ENCODE measurements at regions not wholly inside any gene's neighbourhood (a gene's known extent, or its start where the extent isn't known, plus 50 kb on each side); places are given as distances from the start of the nearest gene placed in this dataset.

DNA sequence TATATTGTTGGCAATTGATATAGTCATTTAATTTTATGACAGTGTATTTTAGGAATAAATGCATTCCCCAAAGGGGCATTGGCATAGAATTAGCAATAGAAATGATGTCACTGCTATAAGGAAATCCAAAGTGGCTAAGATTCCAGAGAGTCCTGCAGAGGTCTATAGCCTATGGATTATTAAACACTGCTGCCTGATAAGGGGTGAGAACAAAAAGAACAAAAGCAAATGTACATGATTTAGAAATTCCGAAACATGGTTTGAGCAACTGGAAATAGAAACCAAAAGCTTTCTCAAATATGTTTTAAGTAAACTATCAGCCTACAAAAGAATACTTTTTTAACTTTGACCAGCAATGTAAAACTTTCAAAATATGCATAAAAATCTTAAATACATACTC, 280.1 kb upstream of the RASGRP1 start:
- CTCF ChIA-PET (ENCODE audit: partially characterized antibody): interaction anchor here (1.1 to 2.7 kb wide), 4 partner anchors 9 to 100 kb away, joined by 3 to 8 read pairs (median 4); no protein-coding TSS in a partner anchor
- no peak for TF ChIP-seq POU5F1 (IDR thresholded peaks at IDR 0.05; ENCODE audit: low read depth, low read length)
- no peak for TF ChIP-seq KDM5A (IDR thresholded peaks at IDR 0.05; ENCODE audit: low read length)
- no peak for TF ChIP-seq SIN3A (conservative IDR thresholded peaks at IDR 0.05 in 1 of 2, IDR thresholded peaks at IDR 0.05 in 1 of 2; ENCODE audit: low read depth in 1 of 2, low read length in 2 of 2)
- TF ChIP-seq CBX5 (IDR thresholded peaks at IDR 0.05; ENCODE audit: low read depth, low read length): no peak
- TF ChIP-seq, protein P1, sequence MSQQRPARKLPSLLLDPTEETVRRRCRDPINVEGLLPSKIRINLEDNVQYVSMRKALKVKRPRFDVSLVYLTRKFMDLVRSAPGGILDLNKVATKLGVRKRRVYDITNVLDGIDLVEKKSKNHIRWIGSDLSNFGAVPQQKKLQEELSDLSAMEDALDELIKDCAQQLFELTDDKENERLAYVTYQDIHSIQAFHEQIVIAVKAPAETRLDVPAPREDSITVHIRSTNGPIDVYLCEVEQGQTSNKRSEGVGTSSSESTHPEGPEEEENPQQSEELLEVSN (IDR thresholded peaks at IDR 0.05): no peak
- no peak for TF ChIP-seq GABPA (IDR thresholded peaks at IDR 0.05; ENCODE audit: borderline replicate concordance, insufficient read depth, low read length)

More for the DNA sequence above, 280.1 kb upstream of the RASGRP1 start:
- H3K23me2 ChIP-seq (ENCODE audit: low read depth, low read length): no peaks in the 10 kb centered on the region
- no peaks in the 10 kb centered on the region for H3K79me1 ChIP-seq (ENCODE audit: low read depth, low read length)
- no peak overlapping the region for H2BK120ac ChIP-seq (replicated peaks; ENCODE audit: low read depth, low read length)
- no peak overlapping the region for H3K27ac ChIP-seq (ENCODE audit: low read depth, low read length)
- WGBS, 2 experiments (ENCODE audit: extremely low coverage in 1 of 2, insufficient coverage in 1 of 2, insufficient read length in 1 of 2, insufficient replicate concordance in 2 of 2, low coverage in 1 of 2, low lambda C conversion rate in 2 of 2, missing lambda C conversion rate in 1 of 2): 73% methylated on average over 1 of the region's 1 CpG; no CpG with 5 or more reads in 1 of the 2 experiments
- H4K5ac ChIP-seq (ENCODE audit: insufficient read length, low read depth, low read length): no peak overlapping the region
- DNase-seq (ENCODE audit: low read depth in 1 of 2, low spot score in 2 of 2): no peak
- FAIRE-seq: no peak
- no peak overlapping the region for H2BK20ac ChIP-seq (ENCODE audit: low read length)
- no peaks in the 10 kb centered on the region for H3K4me1 ChIP-seq (replicated peaks in 1 of 4; ENCODE audit: control insufficient read depth in 3 of 4, insufficient read depth in 4 of 4, low read length in 3 of 4)
- H3K18ac ChIP-seq (ENCODE audit: extremely low read depth, low read length): no peak overlapping the region
- no peaks in the 10 kb centered on the region for H4K20me1 ChIP-seq (replicated peaks in 1 of 2; ENCODE audit: control insufficient read depth in 1 of 2, insufficient read depth in 2 of 2, low read length in 2 of 2)
- no peak overlapping the region for H2BK15ac ChIP-seq (ENCODE audit: low read length)
- no peak overlapping the region for H2AFZ ChIP-seq (ENCODE audit: low read length)
- H3K4ac ChIP-seq (replicated peaks; ENCODE audit: insufficient read length, low read depth, low read length): no peak overlapping the region
- H3K9me3 ChIP-seq (ENCODE audit: insufficient read depth in 2 of 2, low read depth in 1 of 2, low read length in 1 of 2): peaks cover 4 to 5% of the 10 kb centered on the region in 2 experiments; a peak in 2 of 4 replicates
- H2BK5ac ChIP-seq (ENCODE audit: low read depth, low read length): no peak overlapping the region
- H3K23ac ChIP-seq (ENCODE audit: insufficient read length): no peak overlapping the region
- H4K8ac ChIP-seq (ENCODE audit: extremely low read depth, insufficient read depth, low read length): no peak overlapping the region
- H3K14ac ChIP-seq (ENCODE audit: insufficient read length): no peak overlapping the region
- POLR2A ChIA-PET (ENCODE audit: partially characterized antibody): no interaction called here
- H3K9ac ChIP-seq (replicated peaks in 1 of 4; ENCODE audit: extremely low read depth in 1 of 4, low read depth in 3 of 4, low read length in 3 of 4): no peak overlapping the region
- H2AK5ac ChIP-seq (ENCODE audit: low read depth, low read length): no peak overlapping the region
- no peak overlapping the region for H3K4me2 ChIP-seq (ENCODE audit: insufficient read depth in 1 of 2, low read depth in 2 of 2, low read length in 2 of 2)
- H2BK12ac ChIP-seq (ENCODE audit: low read depth, low read length): no peak overlapping the region
- no peak overlapping the region for H3K4me3 ChIP-seq (ENCODE audit: extremely low read depth in 1 of 4, insufficient read depth in 2 of 4, low read depth in 3 of 4, low read length in 4 of 4)
- no peaks in the 10 kb centered on the region; a peak in 1 of 7 replicates for H3K27me3 ChIP-seq (replicated peaks in 1 of 4; ENCODE audit: control insufficient read depth in 3 of 4, extremely low read depth in 1 of 4, insufficient read depth in 3 of 4, low read length in 3 of 4)
- H4K91ac ChIP-seq (replicated peaks; ENCODE audit: insufficient read length, low read length): no peak overlapping the region
- H3K56ac ChIP-seq (replicated peaks; ENCODE audit: insufficient read length, low read depth, low read length): no peak overlapping the region
- no peaks in the 10 kb centered on the region for H3K79me2 ChIP-seq (ENCODE audit: control insufficient read depth in 1 of 2, insufficient read depth in 2 of 2, low read length in 2 of 2)
- no peaks in the 10 kb centered on the region for H3K36me3 ChIP-seq (ENCODE audit: control insufficient read depth in 2 of 4, insufficient read depth in 4 of 4, low read length in 3 of 4)
